ENCODE measurements at regions not wholly inside any gene's neighbourhood (a gene's known extent, or its start where the extent isn't known, plus 50 kb on each side); places are given as distances from the start of the nearest gene placed in this dataset.
A peak's percentile ranks its signal among the peaks of the same experiment; 100 is the strongest.

DNA sequence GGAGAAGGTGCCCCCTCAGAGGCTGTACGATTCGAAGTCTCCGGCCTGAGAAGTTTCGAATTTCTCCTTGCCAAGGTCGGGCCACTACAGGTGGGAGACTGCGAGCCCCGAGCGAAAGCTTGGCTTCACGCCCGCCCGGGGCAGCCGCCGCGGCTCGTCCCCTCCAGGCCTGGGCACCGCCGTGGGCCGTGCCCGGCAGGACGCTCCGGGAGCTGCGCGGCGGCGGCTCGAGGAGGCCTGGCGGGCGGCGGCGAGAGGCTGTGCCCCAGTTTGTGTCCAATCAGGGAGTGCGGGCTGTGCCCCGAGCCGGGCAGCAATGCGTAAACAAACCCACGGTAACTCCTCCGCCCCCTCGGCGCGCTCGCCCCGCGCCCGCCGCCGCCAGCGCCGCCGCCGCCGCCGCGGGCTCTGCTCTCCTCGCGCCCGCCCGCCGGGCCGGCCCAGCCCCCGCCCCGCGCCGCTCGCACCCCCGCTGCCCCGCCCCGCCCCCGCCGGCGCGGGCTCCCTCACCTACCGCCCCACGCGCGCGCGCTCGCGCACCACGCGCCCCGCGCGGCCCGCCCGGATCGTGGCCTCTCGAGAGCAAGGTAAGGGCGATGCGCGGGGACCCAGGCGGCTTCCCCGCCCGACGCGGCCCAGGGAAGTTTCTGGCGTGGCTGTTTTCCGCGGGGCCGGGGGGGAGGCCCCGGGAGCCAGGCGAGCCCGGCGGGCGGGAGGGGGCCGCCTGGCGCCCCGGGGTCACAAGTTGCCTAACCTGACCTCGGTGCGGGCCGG is 57.8 kb upstream of the PCGF5 start:
- TF ChIP-seq POLR2A (IDR thresholded peaks at IDR 0.05) = peak; percentile 43
- TF ChIP-seq, protein P1, sequence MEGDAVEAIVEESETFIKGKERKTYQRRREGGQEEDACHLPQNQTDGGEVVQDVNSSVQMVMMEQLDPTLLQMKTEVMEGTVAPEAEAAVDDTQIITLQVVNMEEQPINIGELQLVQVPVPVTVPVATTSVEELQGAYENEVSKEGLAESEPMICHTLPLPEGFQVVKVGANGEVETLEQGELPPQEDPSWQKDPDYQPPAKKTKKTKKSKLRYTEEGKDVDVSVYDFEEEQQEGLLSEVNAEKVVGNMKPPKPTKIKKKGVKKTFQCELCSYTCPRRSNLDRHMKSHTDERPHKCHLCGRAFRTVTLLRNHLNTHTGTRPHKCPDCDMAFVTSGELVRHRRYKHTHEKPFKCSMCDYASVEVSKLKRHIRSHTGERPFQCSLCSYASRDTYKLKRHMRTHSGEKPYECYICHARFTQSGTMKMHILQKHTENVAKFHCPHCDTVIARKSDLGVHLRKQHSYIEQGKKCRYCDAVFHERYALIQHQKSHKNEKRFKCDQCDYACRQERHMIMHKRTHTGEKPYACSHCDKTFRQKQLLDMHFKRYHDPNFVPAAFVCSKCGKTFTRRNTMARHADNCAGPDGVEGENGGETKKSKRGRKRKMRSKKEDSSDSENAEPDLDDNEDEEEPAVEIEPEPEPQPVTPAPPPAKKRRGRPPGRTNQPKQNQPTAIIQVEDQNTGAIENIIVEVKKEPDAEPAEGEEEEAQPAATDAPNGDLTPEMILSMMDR (IDR thresholded peaks at IDR 0.05) = no peak

Data from ovary (tissue), 3 donors.